ENCODE measurements at regions not wholly inside any gene's neighbourhood (a gene's known extent, or its start where the extent isn't known, plus 50 kb on each side); places are given as distances from the start of the nearest gene placed in this dataset.
"Not testable (repeated sequence)": the region's sequence is repeated elsewhere in the genome, so short reads cannot be mapped to it uniquely, and the experiment has no call there.

DNA sequence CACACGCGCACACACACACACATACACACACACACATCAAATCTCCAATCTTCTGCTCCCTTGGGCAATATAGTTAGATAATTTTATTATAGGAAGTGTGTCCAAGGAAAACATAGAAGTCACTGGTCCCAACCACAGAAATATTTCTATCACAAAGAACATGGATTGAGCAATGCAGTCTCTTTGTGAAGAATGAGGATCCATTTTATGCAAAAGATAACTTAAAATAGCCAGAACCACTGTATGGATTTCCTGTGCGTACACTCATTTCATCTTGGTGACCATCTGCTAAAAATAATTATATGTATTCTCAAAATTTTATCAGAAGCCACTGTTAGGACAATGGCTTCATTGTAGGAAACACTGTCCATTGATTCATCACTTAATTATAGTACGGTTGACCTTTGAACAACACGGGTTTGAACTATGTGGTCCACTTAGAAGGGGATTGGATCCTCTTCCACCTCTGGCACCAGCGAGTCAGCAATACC, 169.6 kb upstream of the MXRA5 start (continued):
- TF ChIP-seq FOXA1 (IDR thresholded peaks at IDR 0.05) (no peak), YY1 (IDR thresholded peaks at IDR 0.05) (no peak)
- TF ChIP-seq, protein P1, sequence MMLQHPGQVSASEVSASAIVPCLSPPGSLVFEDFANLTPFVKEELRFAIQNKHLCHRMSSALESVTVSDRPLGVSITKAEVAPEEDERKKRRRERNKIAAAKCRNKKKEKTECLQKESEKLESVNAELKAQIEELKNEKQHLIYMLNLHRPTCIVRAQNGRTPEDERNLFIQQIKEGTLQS (IDR thresholded peaks at IDR 0.05), result no peak

DNA sequence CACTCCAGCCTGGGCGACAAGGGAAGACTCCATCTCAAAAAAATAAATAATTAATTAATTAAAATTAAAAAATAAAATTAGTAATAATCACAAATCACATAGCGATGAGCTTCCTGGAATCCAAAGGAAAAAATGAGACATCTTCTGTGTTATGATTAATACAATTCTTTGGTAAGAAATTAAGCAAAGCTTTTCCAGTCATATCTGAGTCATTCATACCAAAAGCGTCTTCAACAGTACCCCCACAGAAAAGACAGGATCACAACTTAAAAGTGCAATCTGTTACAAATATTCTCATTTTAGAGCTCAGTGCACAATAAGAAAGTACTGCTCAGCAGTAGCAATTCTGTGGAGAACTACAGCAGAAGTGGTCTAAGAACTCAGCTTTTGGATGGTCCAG, 168.5 kb upstream of the MXRA5 start:
- Histone ChIP-seq H3K9ac (ENCODE audit: low read depth in 1 of 2, low read length in 2 of 2) (no peak overlapping the region), H3K9me3 (ENCODE audit: control insufficient read depth in 4 of 4, low read length in 3 of 4) (no peaks in the 10 kb centered on the region), H3K27me3 (ENCODE audit: control insufficient read depth in 4 of 4, insufficient read depth in 4 of 4, low read length in 3 of 4) (no peaks in the 10 kb centered on the region), H3K4me3 (ENCODE audit: low read depth in 1 of 3, low read length in 3 of 3) (no peak overlapping the region), H3K27ac (ENCODE audit: low read depth in 1 of 2, low read length in 2 of 2) (no peak overlapping the region), H3K4me1 (ENCODE audit: control insufficient read depth in 4 of 4, insufficient read depth in 4 of 4, low read length in 3 of 4) (no peaks in the 10 kb centered on the region), H3K36me3 (ENCODE audit: control insufficient read depth in 4 of 4, insufficient read depth in 3 of 4, low read depth in 1 of 4, low read length in 3 of 4) (no peaks in the 10 kb centered on the region)
- WGBS, result 91% methylated on average over 3 of the region's 3 CpGs
- DNase-seq (ENCODE audit: low spot score), result no peak
- TF ChIP-seq, protein P2, sequence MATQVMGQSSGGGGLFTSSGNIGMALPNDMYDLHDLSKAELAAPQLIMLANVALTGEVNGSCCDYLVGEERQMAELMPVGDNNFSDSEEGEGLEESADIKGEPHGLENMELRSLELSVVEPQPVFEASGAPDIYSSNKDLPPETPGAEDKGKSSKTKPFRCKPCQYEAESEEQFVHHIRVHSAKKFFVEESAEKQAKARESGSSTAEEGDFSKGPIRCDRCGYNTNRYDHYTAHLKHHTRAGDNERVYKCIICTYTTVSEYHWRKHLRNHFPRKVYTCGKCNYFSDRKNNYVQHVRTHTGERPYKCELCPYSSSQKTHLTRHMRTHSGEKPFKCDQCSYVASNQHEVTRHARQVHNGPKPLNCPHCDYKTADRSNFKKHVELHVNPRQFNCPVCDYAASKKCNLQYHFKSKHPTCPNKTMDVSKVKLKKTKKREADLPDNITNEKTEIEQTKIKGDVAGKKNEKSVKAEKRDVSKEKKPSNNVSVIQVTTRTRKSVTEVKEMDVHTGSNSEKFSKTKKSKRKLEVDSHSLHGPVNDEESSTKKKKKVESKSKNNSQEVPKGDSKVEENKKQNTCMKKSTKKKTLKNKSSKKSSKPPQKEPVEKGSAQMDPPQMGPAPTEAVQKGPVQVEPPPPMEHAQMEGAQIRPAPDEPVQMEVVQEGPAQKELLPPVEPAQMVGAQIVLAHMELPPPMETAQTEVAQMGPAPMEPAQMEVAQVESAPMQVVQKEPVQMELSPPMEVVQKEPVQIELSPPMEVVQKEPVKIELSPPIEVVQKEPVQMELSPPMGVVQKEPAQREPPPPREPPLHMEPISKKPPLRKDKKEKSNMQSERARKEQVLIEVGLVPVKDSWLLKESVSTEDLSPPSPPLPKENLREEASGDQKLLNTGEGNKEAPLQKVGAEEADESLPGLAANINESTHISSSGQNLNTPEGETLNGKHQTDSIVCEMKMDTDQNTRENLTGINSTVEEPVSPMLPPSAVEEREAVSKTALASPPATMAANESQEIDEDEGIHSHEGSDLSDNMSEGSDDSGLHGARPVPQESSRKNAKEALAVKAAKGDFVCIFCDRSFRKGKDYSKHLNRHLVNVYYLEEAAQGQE (IDR thresholded peaks at IDR 0.05), result no peak
- TF ChIP-seq FOXA1 (IDR thresholded peaks at IDR 0.05) (no peak), FOXA2 (IDR thresholded peaks at IDR 0.05) (no peak), RXRA (IDR thresholded peaks at IDR 0.05) (no peak), RAD21 (IDR thresholded peaks at IDR 0.05) (no peak), SP1 (IDR thresholded peaks at IDR 0.05) (no peak), GABPA (IDR thresholded peaks at IDR 0.05 in 1 of 2, conservative IDR thresholded peaks at IDR 0.05 in 1 of 2) (no peak), HNF4G (IDR thresholded peaks at IDR 0.05) (no peak)
- TF ChIP-seq, protein P3, sequence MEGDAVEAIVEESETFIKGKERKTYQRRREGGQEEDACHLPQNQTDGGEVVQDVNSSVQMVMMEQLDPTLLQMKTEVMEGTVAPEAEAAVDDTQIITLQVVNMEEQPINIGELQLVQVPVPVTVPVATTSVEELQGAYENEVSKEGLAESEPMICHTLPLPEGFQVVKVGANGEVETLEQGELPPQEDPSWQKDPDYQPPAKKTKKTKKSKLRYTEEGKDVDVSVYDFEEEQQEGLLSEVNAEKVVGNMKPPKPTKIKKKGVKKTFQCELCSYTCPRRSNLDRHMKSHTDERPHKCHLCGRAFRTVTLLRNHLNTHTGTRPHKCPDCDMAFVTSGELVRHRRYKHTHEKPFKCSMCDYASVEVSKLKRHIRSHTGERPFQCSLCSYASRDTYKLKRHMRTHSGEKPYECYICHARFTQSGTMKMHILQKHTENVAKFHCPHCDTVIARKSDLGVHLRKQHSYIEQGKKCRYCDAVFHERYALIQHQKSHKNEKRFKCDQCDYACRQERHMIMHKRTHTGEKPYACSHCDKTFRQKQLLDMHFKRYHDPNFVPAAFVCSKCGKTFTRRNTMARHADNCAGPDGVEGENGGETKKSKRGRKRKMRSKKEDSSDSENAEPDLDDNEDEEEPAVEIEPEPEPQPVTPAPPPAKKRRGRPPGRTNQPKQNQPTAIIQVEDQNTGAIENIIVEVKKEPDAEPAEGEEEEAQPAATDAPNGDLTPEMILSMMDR (IDR thresholded peaks at IDR 0.05; ENCODE audit: low read depth, low read length, missing input control), result no peak
- TF ChIP-seq, protein P4, sequence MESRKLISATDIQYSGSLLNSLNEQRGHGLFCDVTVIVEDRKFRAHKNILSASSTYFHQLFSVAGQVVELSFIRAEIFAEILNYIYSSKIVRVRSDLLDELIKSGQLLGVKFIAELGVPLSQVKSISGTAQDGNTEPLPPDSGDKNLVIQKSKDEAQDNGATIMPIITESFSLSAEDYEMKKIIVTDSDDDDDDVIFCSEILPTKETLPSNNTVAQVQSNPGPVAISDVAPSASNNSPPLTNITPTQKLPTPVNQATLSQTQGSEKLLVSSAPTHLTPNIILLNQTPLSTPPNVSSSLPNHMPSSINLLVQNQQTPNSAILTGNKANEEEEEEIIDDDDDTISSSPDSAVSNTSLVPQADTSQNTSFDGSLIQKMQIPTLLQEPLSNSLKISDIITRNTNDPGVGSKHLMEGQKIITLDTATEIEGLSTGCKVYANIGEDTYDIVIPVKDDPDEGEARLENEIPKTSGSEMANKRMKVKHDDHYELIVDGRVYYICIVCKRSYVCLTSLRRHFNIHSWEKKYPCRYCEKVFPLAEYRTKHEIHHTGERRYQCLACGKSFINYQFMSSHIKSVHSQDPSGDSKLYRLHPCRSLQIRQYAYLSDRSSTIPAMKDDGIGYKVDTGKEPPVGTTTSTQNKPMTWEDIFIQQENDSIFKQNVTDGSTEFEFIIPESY (IDR thresholded peaks at IDR 0.05), result no peak

DNA sequence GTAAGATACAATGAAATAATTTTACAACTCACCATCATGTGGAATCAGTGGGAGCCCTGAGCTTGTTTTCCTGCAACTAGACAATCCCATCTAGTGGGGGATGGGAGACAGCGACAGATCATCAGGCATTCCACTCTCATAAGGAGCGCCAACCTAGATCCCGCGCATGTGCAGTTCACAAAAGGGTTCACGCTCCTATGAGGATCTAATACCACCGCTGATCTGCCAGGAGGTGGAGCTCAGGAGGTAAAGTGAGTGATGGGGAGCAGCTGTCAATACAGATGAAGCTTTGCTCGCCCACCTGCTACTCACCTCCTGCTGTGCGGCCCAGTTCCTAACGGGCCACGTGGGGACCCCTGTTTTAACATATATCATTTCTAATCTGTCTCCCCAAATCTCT, 165.7 kb upstream of the MXRA5 start:
- WGBS, result 37% methylated on average over 10 of the region's 10 CpGs
- H3K27ac ChIP-seq (ENCODE audit: low read depth in 1 of 2, low read length in 2 of 2), result not testable (repeated sequence)

More for the DNA sequence above, 165.7 kb upstream of the MXRA5 start:
- not testable (repeated sequence) for H3K36me3 ChIP-seq (ENCODE audit: control insufficient read depth in 4 of 4, insufficient read depth in 3 of 4, low read depth in 1 of 4, low read length in 3 of 4); H3K4me1 ChIP-seq (ENCODE audit: control insufficient read depth in 4 of 4, insufficient read depth in 4 of 4, low read length in 3 of 4); H3K9ac ChIP-seq (ENCODE audit: low read depth in 1 of 2, low read length in 2 of 2); H3K9me3 ChIP-seq (ENCODE audit: control insufficient read depth in 4 of 4, low read length in 3 of 4); H3K27me3 ChIP-seq (ENCODE audit: control insufficient read depth in 4 of 4, insufficient read depth in 4 of 4, low read length in 3 of 4); DNase-seq (ENCODE audit: low spot score); H3K4me3 ChIP-seq (ENCODE audit: low read depth in 1 of 3, low read length in 3 of 3)

Data from liver (tissue), 8 donors.